B cell (primary cell): ENCODE measurements at regions not wholly inside any gene's neighbourhood (a gene's known extent, or its start where the extent isn't known, plus 50 kb on each side); places are given as distances from the start of the nearest gene placed in this dataset.

Experiments used
- ATAC-seq: fragments of 200-7000 bp; cut with Tn5 transposase; one replicate; pipeline ENCODE4 v1.10.0; 2021; ENCODE audit warnings: low read depth, mild to moderate bottlenecking, moderate number of reproducible peaks, moderate library complexity
- CTCF ChIA-PET: fragments of 350-600 bp; sonication (Branson Sonifier 250); formaldehyde crosslinking; loops from one replicate; lab custom pipeline; 2021; ENCODE audit warnings: antibody characterized with exemption, inconsistent platforms; lab: Charles Lee
- POLR2A ChIA-PET: fragments of 350-600 bp; sonication (Branson Sonifier 250); formaldehyde crosslinking; loops from one replicate; lab custom pipeline; 2021; ENCODE audit warnings: antibody characterized with exemption; lab: Charles Lee
- DNase-seq: peaks from one replicate; pipeline ENCODE4 v3.0.0; 2013
- H2AFZ ChIP-seq: 2 replicates; pipeline ENCODE4 v1.6.1; 2012; ENCODE audit warnings: mild to moderate bottlenecking, low read depth, low read length; ENCODE audit not compliant: insufficient read depth, poor library complexity, severe bottlenecking
- H3K27ac ChIP-seq, 2 donors: 1 replicate in 1 of 2; 2 replicates in 1 of 2; pipeline ENCODE4 v1.5.1; 2012 to 2013; ENCODE audit warnings: low read length in 2 of 2, mild to moderate bottlenecking in 2 of 2, moderate library complexity in 1 of 2
- H3K27me3 ChIP-seq, 4 experiments: fragments of 200-600 bp in 1 of 4; sonication (generic) in 1 of 4; replicated peaks in 1 of 4; 1 replicate in 2 of 4; 2 replicates in 2 of 4; pipeline versions ENCODE4 v1.6.1 to v1.7.0; 2013 to 2016; ENCODE audit warnings: low read length in 3 of 4, mild to moderate bottlenecking in 2 of 4, mixed read lengths in 1 of 4, moderate library complexity in 1 of 4; ENCODE audit not compliant: insufficient read depth in 4 of 4, control insufficient read depth in 3 of 4; ENCODE audit errors: control extremely low read depth in 1 of 4
- H3K36me3 ChIP-seq, 2 experiments: replicated peaks in 1 of 2; 1 replicate in 1 of 2; 2 replicates in 1 of 2; pipeline versions ENCODE4 v1.6.1 to v1.7.1; 2013; ENCODE audit warnings: low read length in 1 of 2; ENCODE audit not compliant: insufficient read depth in 2 of 2, control insufficient read depth in 1 of 2; ENCODE audit errors: control extremely low read depth in 1 of 2, extremely low read depth in 1 of 2
- H3K4me1 ChIP-seq, 2 donors: fragments of 200-600 bp in 1 of 2; sonication (generic) in 1 of 2; 1 replicate in 1 of 2; 2 replicates in 1 of 2; pipeline versions ENCODE4 v1.5.1 to v1.6.1; 2013 to 2017; ENCODE audit warnings: low read length in 2 of 2; ENCODE audit not compliant: control insufficient read depth in 2 of 2, insufficient read depth in 2 of 2
- H3K4me2 ChIP-seq: replicated peaks from 2 replicates; pipeline ENCODE3; 2012; ENCODE audit warnings: mild to moderate bottlenecking, low read depth, low read length; ENCODE audit not compliant: poor library complexity, severe bottlenecking
- H3K4me3 ChIP-seq, 5 experiments: fragments of 200-600 bp in 1 of 5; sonication (generic) in 1 of 5; 1 replicate in 3 of 5; 2 replicates in 2 of 5; pipeline versions ENCODE4 v1.5.1 to v1.7.0; 2011 to 2016; ENCODE audit warnings: low read length in 4 of 5, mild to moderate bottlenecking in 4 of 5, low read depth in 2 of 5, control low read depth in 1 of 5, moderate library complexity in 1 of 5; ENCODE audit not compliant: insufficient read depth in 1 of 5; ENCODE audit errors: control extremely low read depth in 1 of 5, extremely low read depth in 1 of 5
- H3K79me2 ChIP-seq: fragments of 200-600 bp; sonication (generic); one replicate; pipeline ENCODE4 v1.6.0; 2016; ENCODE audit warnings: low read length; ENCODE audit not compliant: control insufficient read depth, insufficient read depth
- H3K9ac ChIP-seq: fragments of 200-600 bp; sonication (generic); 2 replicates; pipeline ENCODE4 v1.6.1; 2017; ENCODE audit warnings: mild to moderate bottlenecking, low read length, moderate library complexity
- H3K9me3 ChIP-seq, 3 donors: one replicate each; pipeline versions ENCODE4 v1.6.1 to v1.7.1; 2013; ENCODE audit warnings: low read length in 2 of 3; ENCODE audit not compliant: control insufficient read depth in 2 of 3, insufficient read depth in 1 of 3; ENCODE audit errors: control extremely low read depth in 1 of 3
- H4K20me1 ChIP-seq: 2 replicates; pipeline ENCODE4 v1.6.0; 2012; ENCODE audit warnings: mild to moderate bottlenecking, low read length; ENCODE audit not compliant: insufficient read depth, control insufficient read depth, poor library complexity, severe bottlenecking
- H3K27ac Mint-ChIP-seq: one replicate; pipeline ENCODE4 v1.8.0; 2021; ENCODE audit warnings: mixed read lengths
- H3K27me3 Mint-ChIP-seq: one replicate; pipeline ENCODE4 v1.8.0; 2021; ENCODE audit warnings: mixed read lengths
- H3K4me1 Mint-ChIP-seq: one replicate; pipeline ENCODE4 v1.8.0; 2021; ENCODE audit warnings: mixed read lengths
- H3K4me3 Mint-ChIP-seq: one replicate; pipeline ENCODE4 v1.8.0; 2021; ENCODE audit warnings: mixed read lengths
- H3K9me3 Mint-ChIP-seq: one replicate; pipeline ENCODE4 v1.8.0; 2022; ENCODE audit warnings: mixed read lengths; ENCODE audit not compliant: insufficient read depth
- EZH2 ChIP-seq: IDR thresholded peaks from 2 replicates; pipeline ENCODE4 v1.6.1; 2012; ENCODE audit warnings: borderline replicate concordance, low read depth, mild to moderate bottlenecking, moderate library complexity, low read length; ENCODE audit not compliant: insufficient read depth, poor library complexity, severe bottlenecking
- WGBS: methylation state at CpG from one replicate; pipeline ENCODE4 v1.1.5; 2013; ENCODE audit warnings: missing lambda C conversion rate; ENCODE audit not compliant: insufficient coverage; 5-methylcytosine and 5-hydroxymethylcytosine counted together
- intact Hi-C: fragments of 100-400 bp; cut with micrococcal nuclease; formaldehyde crosslinking; loops from one replicate; pipeline ENCODE4 v1.10.0; 2022
- TF ChIP-seq, protein P1 (sequence below): fragments of 200-600 bp; IDR thresholded peaks from one replicate; pipeline ENCODE4 v1.8.0; 2022; ENCODE audit warnings: antibody characterized with exemption, mild to moderate bottlenecking

DNA sequence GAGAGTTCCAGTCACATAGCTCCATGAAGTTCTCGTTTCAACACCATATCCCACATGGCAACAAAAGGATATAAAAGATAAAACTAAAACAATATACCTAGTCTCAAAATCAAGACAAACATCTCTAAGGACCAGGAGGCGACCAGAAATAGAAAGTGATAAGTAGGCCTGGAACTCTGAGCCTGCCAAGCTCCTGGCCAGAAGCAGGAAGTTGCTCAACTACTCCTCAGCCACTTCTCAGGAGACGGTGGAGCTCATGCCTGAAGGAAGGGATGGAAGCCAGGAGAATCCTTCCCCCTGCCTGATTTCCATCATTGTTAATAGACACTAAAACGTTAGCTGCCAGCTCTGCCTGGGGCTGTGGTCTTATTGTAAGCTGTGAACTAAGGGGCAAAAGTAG lies 94.7 kb downstream of the DISP1 start:
- Histone ChIP-seq H3K4me3 (no peak overlapping the region), H3K4me1 (no peaks in the 10 kb centered on the region), H3K36me3 (no peaks in the 10 kb centered on the region), H3K4me2 (no peak overlapping the region), H4K20me1 (no peaks in the 10 kb centered on the region), H3K9me3 (no peaks in the 10 kb centered on the region), H3K79me2 (no peaks in the 10 kb centered on the region), H3K27ac (no peak overlapping the region), H2AFZ (no peak overlapping the region), H3K27me3 (no peaks in the 10 kb centered on the region), H3K9ac (no peak overlapping the region)
- intact Hi-C loops = no loop called here
- no peak overlapping the region for H3K27ac Mint-ChIP-seq
- no peaks in the 10 kb centered on the region for H3K4me1 Mint-ChIP-seq
- POLR2A ChIA-PET = no interaction called here
- CTCF ChIA-PET = no interaction called here
- no peak for TF ChIP-seq EZH2
- TF ChIP-seq, protein P1, sequence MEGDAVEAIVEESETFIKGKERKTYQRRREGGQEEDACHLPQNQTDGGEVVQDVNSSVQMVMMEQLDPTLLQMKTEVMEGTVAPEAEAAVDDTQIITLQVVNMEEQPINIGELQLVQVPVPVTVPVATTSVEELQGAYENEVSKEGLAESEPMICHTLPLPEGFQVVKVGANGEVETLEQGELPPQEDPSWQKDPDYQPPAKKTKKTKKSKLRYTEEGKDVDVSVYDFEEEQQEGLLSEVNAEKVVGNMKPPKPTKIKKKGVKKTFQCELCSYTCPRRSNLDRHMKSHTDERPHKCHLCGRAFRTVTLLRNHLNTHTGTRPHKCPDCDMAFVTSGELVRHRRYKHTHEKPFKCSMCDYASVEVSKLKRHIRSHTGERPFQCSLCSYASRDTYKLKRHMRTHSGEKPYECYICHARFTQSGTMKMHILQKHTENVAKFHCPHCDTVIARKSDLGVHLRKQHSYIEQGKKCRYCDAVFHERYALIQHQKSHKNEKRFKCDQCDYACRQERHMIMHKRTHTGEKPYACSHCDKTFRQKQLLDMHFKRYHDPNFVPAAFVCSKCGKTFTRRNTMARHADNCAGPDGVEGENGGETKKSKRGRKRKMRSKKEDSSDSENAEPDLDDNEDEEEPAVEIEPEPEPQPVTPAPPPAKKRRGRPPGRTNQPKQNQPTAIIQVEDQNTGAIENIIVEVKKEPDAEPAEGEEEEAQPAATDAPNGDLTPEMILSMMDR = no peak
- ATAC-seq = no peak
- H3K4me3 Mint-ChIP-seq = no peak overlapping the region
- no peaks in the 10 kb centered on the region for H3K9me3 Mint-ChIP-seq
- H3K27me3 Mint-ChIP-seq = no peaks in the 10 kb centered on the region
- no peak for DNase-seq
- 80% methylated on average over 1 of the region's 4 CpGs for WGBS

DNA sequence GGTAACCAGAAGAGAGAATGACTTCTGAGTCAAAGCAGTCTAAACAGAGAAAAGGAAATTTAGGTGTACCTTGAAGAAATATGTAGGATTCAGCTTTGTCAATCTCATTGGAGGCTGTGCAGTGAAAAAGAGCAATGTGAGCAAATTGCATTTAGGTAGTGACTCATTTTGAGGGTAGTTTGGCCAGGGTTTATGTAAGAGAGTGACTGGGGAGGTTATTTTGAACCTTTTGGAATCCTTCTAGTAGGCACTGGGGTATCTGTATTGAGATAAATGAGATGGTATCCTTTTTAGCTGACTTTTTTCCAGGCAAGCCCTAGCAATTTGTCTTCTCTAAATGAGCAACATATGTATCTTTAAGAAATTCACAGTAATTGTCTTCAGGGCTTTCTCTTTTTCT lies 95.9 kb downstream of the DISP1 start:
- H3K4me1 ChIP-seq = no peaks in the 10 kb centered on the region
- intact Hi-C loops = no loop called here
- H3K4me3 Mint-ChIP-seq = no peak overlapping the region
- peaks cover 3% of the 10 kb centered on the region for H3K9me3 Mint-ChIP-seq
- H3K4me2 ChIP-seq = no peak overlapping the region
- H3K9ac ChIP-seq = no peak overlapping the region
- H4K20me1 ChIP-seq = no peaks in the 10 kb centered on the region
- TF ChIP-seq EZH2 = no peak
- TF ChIP-seq, protein P1 = no peak
- ATAC-seq = no peak
- H3K9me3 ChIP-seq = no peaks in the 10 kb centered on the region
- H3K27me3 Mint-ChIP-seq = no peaks in the 10 kb centered on the region
- ChIA-PET POLR2A (no interaction called here), CTCF (no interaction called here)
- no peaks in the 10 kb centered on the region for H3K36me3 ChIP-seq
- H3K4me1 Mint-ChIP-seq = no peaks in the 10 kb centered on the region
- no peak overlapping the region for H2AFZ ChIP-seq
- no peak for DNase-seq
- H3K4me3 ChIP-seq = no peak overlapping the region
- no peaks in the 10 kb centered on the region for H3K27me3 ChIP-seq
- no peak overlapping the region for H3K27ac Mint-ChIP-seq
- no peaks in the 10 kb centered on the region for H3K79me2 ChIP-seq
- H3K27ac ChIP-seq = no peak overlapping the region
